B cell (primary cell): ENCODE measurements at regions not wholly inside any gene's neighbourhood (a gene's known extent, or its start where the extent isn't known, plus 50 kb on each side); places are given as distances from the start of the nearest gene placed in this dataset.

Source experiments
- ATAC-seq: fragments of 200-7000 bp; cut with Tn5 transposase; one replicate; pipeline ENCODE4 v1.10.0; 2021; ENCODE audit warnings: low read depth, mild to moderate bottlenecking, moderate number of reproducible peaks, moderate library complexity
- CTCF ChIA-PET: fragments of 350-600 bp; sonication (Branson Sonifier 250); formaldehyde crosslinking; loops from one replicate; lab custom pipeline; 2021; ENCODE audit warnings: antibody characterized with exemption, inconsistent platforms; lab: Charles Lee
- POLR2A ChIA-PET: fragments of 350-600 bp; sonication (Branson Sonifier 250); formaldehyde crosslinking; loops from one replicate; lab custom pipeline; 2021; ENCODE audit warnings: antibody characterized with exemption; lab: Charles Lee
- DNase-seq: peaks from one replicate; pipeline ENCODE4 v3.0.0; 2013
- H2AFZ ChIP-seq: 2 replicates; pipeline ENCODE4 v1.6.1; 2012; ENCODE audit warnings: mild to moderate bottlenecking, low read depth, low read length; ENCODE audit not compliant: insufficient read depth, poor library complexity, severe bottlenecking
- H3K27ac ChIP-seq, 2 donors: 1 replicate in 1 of 2; 2 replicates in 1 of 2; pipeline ENCODE4 v1.5.1; 2012 to 2013; ENCODE audit warnings: low read length in 2 of 2, mild to moderate bottlenecking in 2 of 2, moderate library complexity in 1 of 2
- H3K27me3 ChIP-seq, 4 experiments: fragments of 200-600 bp in 1 of 4; sonication (generic) in 1 of 4; replicated peaks in 1 of 4; 1 replicate in 2 of 4; 2 replicates in 2 of 4; pipeline versions ENCODE4 v1.6.1 to v1.7.0; 2013 to 2016; ENCODE audit warnings: low read length in 3 of 4, mild to moderate bottlenecking in 2 of 4, mixed read lengths in 1 of 4, moderate library complexity in 1 of 4; ENCODE audit not compliant: insufficient read depth in 4 of 4, control insufficient read depth in 3 of 4; ENCODE audit errors: control extremely low read depth in 1 of 4
- H3K36me3 ChIP-seq, 2 experiments: replicated peaks in 1 of 2; 1 replicate in 1 of 2; 2 replicates in 1 of 2; pipeline versions ENCODE4 v1.6.1 to v1.7.1; 2013; ENCODE audit warnings: low read length in 1 of 2; ENCODE audit not compliant: insufficient read depth in 2 of 2, control insufficient read depth in 1 of 2; ENCODE audit errors: control extremely low read depth in 1 of 2, extremely low read depth in 1 of 2
- H3K4me1 ChIP-seq, 2 donors: fragments of 200-600 bp in 1 of 2; sonication (generic) in 1 of 2; 1 replicate in 1 of 2; 2 replicates in 1 of 2; pipeline versions ENCODE4 v1.5.1 to v1.6.1; 2013 to 2017; ENCODE audit warnings: low read length in 2 of 2; ENCODE audit not compliant: control insufficient read depth in 2 of 2, insufficient read depth in 2 of 2
- H3K4me2 ChIP-seq: replicated peaks from 2 replicates; pipeline ENCODE3; 2012; ENCODE audit warnings: mild to moderate bottlenecking, low read depth, low read length; ENCODE audit not compliant: poor library complexity, severe bottlenecking
- H3K4me3 ChIP-seq, 5 experiments: fragments of 200-600 bp in 1 of 5; sonication (generic) in 1 of 5; 1 replicate in 3 of 5; 2 replicates in 2 of 5; pipeline versions ENCODE4 v1.5.1 to v1.7.0; 2011 to 2016; ENCODE audit warnings: low read length in 4 of 5, mild to moderate bottlenecking in 4 of 5, low read depth in 2 of 5, control low read depth in 1 of 5, moderate library complexity in 1 of 5; ENCODE audit not compliant: insufficient read depth in 1 of 5; ENCODE audit errors: control extremely low read depth in 1 of 5, extremely low read depth in 1 of 5
- H3K79me2 ChIP-seq: fragments of 200-600 bp; sonication (generic); one replicate; pipeline ENCODE4 v1.6.0; 2016; ENCODE audit warnings: low read length; ENCODE audit not compliant: control insufficient read depth, insufficient read depth
- H3K9ac ChIP-seq: fragments of 200-600 bp; sonication (generic); 2 replicates; pipeline ENCODE4 v1.6.1; 2017; ENCODE audit warnings: mild to moderate bottlenecking, low read length, moderate library complexity
- H3K9me3 ChIP-seq, 3 donors: one replicate each; pipeline versions ENCODE4 v1.6.1 to v1.7.1; 2013; ENCODE audit warnings: low read length in 2 of 3; ENCODE audit not compliant: control insufficient read depth in 2 of 3, insufficient read depth in 1 of 3; ENCODE audit errors: control extremely low read depth in 1 of 3
- H4K20me1 ChIP-seq: 2 replicates; pipeline ENCODE4 v1.6.0; 2012; ENCODE audit warnings: mild to moderate bottlenecking, low read length; ENCODE audit not compliant: insufficient read depth, control insufficient read depth, poor library complexity, severe bottlenecking
- H3K27ac Mint-ChIP-seq: one replicate; pipeline ENCODE4 v1.8.0; 2021; ENCODE audit warnings: mixed read lengths
- H3K27me3 Mint-ChIP-seq: one replicate; pipeline ENCODE4 v1.8.0; 2021; ENCODE audit warnings: mixed read lengths
- H3K4me1 Mint-ChIP-seq: one replicate; pipeline ENCODE4 v1.8.0; 2021; ENCODE audit warnings: mixed read lengths
- H3K4me3 Mint-ChIP-seq: one replicate; pipeline ENCODE4 v1.8.0; 2021; ENCODE audit warnings: mixed read lengths
- H3K9me3 Mint-ChIP-seq: one replicate; pipeline ENCODE4 v1.8.0; 2022; ENCODE audit warnings: mixed read lengths; ENCODE audit not compliant: insufficient read depth
- CTCF ChIP-seq: fragments of 200-600 bp; IDR thresholded peaks from one replicate; pipeline ENCODE4 v1.8.0; 2022; ENCODE audit warnings: antibody characterized with exemption, mild to moderate bottlenecking
- EZH2 ChIP-seq: IDR thresholded peaks from 2 replicates; pipeline ENCODE4 v1.6.1; 2012; ENCODE audit warnings: borderline replicate concordance, low read depth, mild to moderate bottlenecking, moderate library complexity, low read length; ENCODE audit not compliant: insufficient read depth, poor library complexity, severe bottlenecking
- WGBS: methylation state at CpG from one replicate; pipeline ENCODE4 v1.1.5; 2013; ENCODE audit warnings: missing lambda C conversion rate; ENCODE audit not compliant: insufficient coverage; 5-methylcytosine and 5-hydroxymethylcytosine counted together
- intact Hi-C: fragments of 100-400 bp; cut with micrococcal nuclease; formaldehyde crosslinking; loops from one replicate; pipeline ENCODE4 v1.10.0; 2022

- CTCF ChIA-PET: no interaction called here
- no peaks in the 10 kb centered on the region for H4K20me1 ChIP-seq
- Mint-ChIP-seq H3K4me3 (no peak overlapping the region), H3K27ac (no peak overlapping the region), H3K27me3 (peaks cover 3% of the 10 kb centered on the region), H3K4me1 (no peaks in the 10 kb centered on the region), H3K9me3 (peaks cover 2% of the 10 kb centered on the region)
- ATAC-seq (no peak), DNase-seq (no peak)
- intact Hi-C loops: no loop called here
- no peaks in the 10 kb centered on the region for H3K36me3 ChIP-seq
- no peaks in the 10 kb centered on the region for H3K79me2 ChIP-seq
- no peak overlapping the region for H3K4me2 ChIP-seq
- H3K4me3 ChIP-seq: no peak overlapping the region
- H2AFZ ChIP-seq: no peak overlapping the region
- H3K27me3 ChIP-seq: no peaks in the 10 kb centered on the region
- POLR2A ChIA-PET: no interaction called here
- H3K4me1 ChIP-seq: no peaks in the 10 kb centered on the region
- no peak for TF ChIP-seq EZH2
- no peak for TF ChIP-seq CTCF
- no peak overlapping the region for H3K9ac ChIP-seq
- no peak overlapping the region for H3K27ac ChIP-seq
- no peaks in the 10 kb centered on the region for H3K9me3 ChIP-seq
- 91% methylated on average over 2 of the region's 3 CpGs for WGBS
Observed at GRCh38 chr9:87116492-87116891, 169.2 kb upstream of the GAS1 start.

GRCh38 chr9:87118594-87118993 lies 171.3 kb upstream of the GAS1 start:
- no peak for DNase-seq
- no peak for ATAC-seq

More at GRCh38 chr9:87118594-87118993, 171.3 kb upstream of the GAS1 start:
- TF ChIP-seq CTCF (no peak), EZH2 (no peak)
- Histone ChIP-seq H3K27me3 (no peaks in the 10 kb centered on the region), H3K27ac (no peak overlapping the region), H2AFZ (no peak overlapping the region), H3K9ac (no peak overlapping the region), H3K4me2 (no peak overlapping the region), H3K4me1 (no peaks in the 10 kb centered on the region), H4K20me1 (no peaks in the 10 kb centered on the region), H3K9me3 (no peaks in the 10 kb centered on the region), H3K36me3 (no peaks in the 10 kb centered on the region), H3K4me3 (no peak overlapping the region), H3K79me2 (no peaks in the 10 kb centered on the region)
- Mint-ChIP-seq H3K4me3 (no peak overlapping the region), H3K9me3 (peaks cover 2% of the 10 kb centered on the region), H3K27me3 (peaks cover 3% of the 10 kb centered on the region), H3K4me1 (no peaks in the 10 kb centered on the region), H3K27ac (no peak overlapping the region)
- ChIA-PET CTCF (no interaction called here), POLR2A (no interaction called here)
- WGBS: no CpG with 5 or more reads among the region's 1 CpG
- intact Hi-C loops: no loop called here
